ENCODE measurements at regions not wholly inside any gene's neighbourhood (a gene's known extent, or its start where the extent isn't known, plus 50 kb on each side); places are given as distances from the start of the nearest gene placed in this dataset.

- H2AFZ ChIP-seq (ENCODE audit: low read length), result no peak overlapping the region
- H4K8ac ChIP-seq (ENCODE audit: extremely low read depth, insufficient read depth, low read length), result no peak overlapping the region
- no peaks in the 10 kb centered on the region for H3K4me1 ChIP-seq (replicated peaks in 1 of 4; ENCODE audit: control insufficient read depth in 3 of 4, insufficient read depth in 4 of 4, low read length in 3 of 4)
- H3K23me2 ChIP-seq (ENCODE audit: low read depth, low read length), result no peaks in the 10 kb centered on the region
- no peak overlapping the region for H2BK12ac ChIP-seq (ENCODE audit: low read depth, low read length)
- no peak overlapping the region for H3K23ac ChIP-seq (ENCODE audit: insufficient read length)
- H4K5ac ChIP-seq (ENCODE audit: insufficient read length, low read depth, low read length), result no peak overlapping the region
- H3K27me3 ChIP-seq (replicated peaks in 1 of 4; ENCODE audit: control insufficient read depth in 3 of 4, extremely low read depth in 1 of 4, insufficient read depth in 3 of 4, low read length in 3 of 4), result no peaks in the 10 kb centered on the region
- ChIA-PET POLR2A (ENCODE audit: partially characterized antibody) (no interaction called here), CTCF (ENCODE audit: partially characterized antibody) (interaction anchor here (1.2 kb wide), 1 partner anchor 68 kb away, joined by 3 read pairs; no protein-coding TSS in a partner anchor)
- no peak overlapping the region for H3K27ac ChIP-seq (ENCODE audit: low read depth, low read length)
- H3K4me3 ChIP-seq (ENCODE audit: extremely low read depth in 1 of 4, insufficient read depth in 2 of 4, low read depth in 3 of 4, low read length in 4 of 4), result no peak overlapping the region
- H3K56ac ChIP-seq (replicated peaks; ENCODE audit: insufficient read length, low read depth, low read length), result no peak overlapping the region
- H3K36me3 ChIP-seq (ENCODE audit: control insufficient read depth in 2 of 4, insufficient read depth in 4 of 4, low read length in 3 of 4), result no peaks in the 10 kb centered on the region
- no peaks in the 10 kb centered on the region for H3K79me2 ChIP-seq (ENCODE audit: control insufficient read depth in 1 of 2, insufficient read depth in 2 of 2, low read length in 2 of 2)
- H3K9me3 ChIP-seq (ENCODE audit: insufficient read depth in 2 of 2, low read depth in 1 of 2, low read length in 1 of 2), result no peaks in the 10 kb centered on the region
- DNase-seq (ENCODE audit: low read depth in 1 of 2, low spot score in 2 of 2) (no peak), FAIRE-seq (no peak)
- H2BK5ac ChIP-seq (ENCODE audit: low read depth, low read length), result no peak overlapping the region
- H3K14ac ChIP-seq (ENCODE audit: insufficient read length), result no peak overlapping the region
- no peak overlapping the region for H3K4ac ChIP-seq (replicated peaks; ENCODE audit: insufficient read length, low read depth, low read length)
- H3K9ac ChIP-seq (replicated peaks in 1 of 4; ENCODE audit: extremely low read depth in 1 of 4, low read depth in 3 of 4, low read length in 3 of 4), result no peak overlapping the region
- no peak overlapping the region for H3K4me2 ChIP-seq (ENCODE audit: insufficient read depth in 1 of 2, low read depth in 2 of 2, low read length in 2 of 2)
- 88% methylated on average over 3 of the region's 3 CpGs; no CpG with 5 or more reads in 1 of the 2 experiments for WGBS, 2 experiments (ENCODE audit: extremely low coverage in 1 of 2, insufficient coverage in 1 of 2, insufficient read length in 1 of 2, insufficient replicate concordance in 2 of 2, low coverage in 1 of 2, low lambda C conversion rate in 2 of 2, missing lambda C conversion rate in 1 of 2)
- no peak overlapping the region for H4K91ac ChIP-seq (replicated peaks; ENCODE audit: insufficient read length, low read length)
- H2BK15ac ChIP-seq (ENCODE audit: low read length), result no peak overlapping the region
- no peaks in the 10 kb centered on the region for H4K20me1 ChIP-seq (replicated peaks in 1 of 2; ENCODE audit: control insufficient read depth in 1 of 2, insufficient read depth in 2 of 2, low read length in 2 of 2)
- no peak overlapping the region for H2BK120ac ChIP-seq (replicated peaks; ENCODE audit: low read depth, low read length)
- H3K18ac ChIP-seq (ENCODE audit: extremely low read depth, low read length), result no peak overlapping the region
- H2AK5ac ChIP-seq (ENCODE audit: low read depth, low read length), result no peak overlapping the region
- no peak overlapping the region for H2BK20ac ChIP-seq (ENCODE audit: low read length)
- no peaks in the 10 kb centered on the region for H3K79me1 ChIP-seq (ENCODE audit: low read depth, low read length)
- TF ChIP-seq SP4 (IDR thresholded peaks at IDR 0.05; ENCODE audit: low read length) (no peak), ZNF274 (IDR thresholded peaks at IDR 0.05; ENCODE audit: borderline replicate concordance, extremely low read depth, low read length) (no peak), CBX8 (IDR thresholded peaks at IDR 0.05; ENCODE audit: borderline replicate concordance, low read depth, low read length) (no peak), YY1 (IDR thresholded peaks at IDR 0.05; ENCODE audit: low read depth, low read length) (no peak)
Observed at GRCh38 chr9:80077059-80077458, 505.3 kb downstream of the TLE4 start.
